ENCODE measurements at regions not wholly inside any gene's neighbourhood (a gene's known extent, or its start where the extent isn't known, plus 50 kb on each side); places are given as distances from the start of the nearest gene placed in this dataset.

GRCh38 chr6:150670311-150670710 lies 70.6 kb downstream of the PLEKHG1 start:
- TF ChIP-seq BRCA1 (CRISPR knock-in tag; IDR thresholded peaks at IDR 0.05) (no peak), NFATC3 (CRISPR knock-in tag; IDR thresholded peaks at IDR 0.05) (no peak), STAG1 (CRISPR knock-in tag; IDR thresholded peaks at IDR 0.05) (no peak), CEBPG (CRISPR knock-in tag; IDR thresholded peaks at IDR 0.05) (no peak), ZNF124 (CRISPR knock-in tag; IDR thresholded peaks at IDR 0.05) (no peak), ZNF138 (CRISPR knock-in tag; IDR thresholded peaks at IDR 0.05; ENCODE audit: low read depth) (no peak), RFX5 (IDR thresholded peaks at IDR 0.05; ENCODE audit: low read depth, low read length) (no peak), THAP7 (CRISPR knock-in tag; IDR thresholded peaks at IDR 0.05) (no peak), CTCF (CRISPR knock-in tag; IDR thresholded peaks at IDR 0.05) (no peak), REXO4 (CRISPR knock-in tag; IDR thresholded peaks at IDR 0.05; ENCODE audit: borderline replicate concordance) (no peak), KLF15 (CRISPR knock-in tag; IDR thresholded peaks at IDR 0.05; ENCODE audit: borderline replicate concordance) (no peak), KDM3A (CRISPR knock-in tag; IDR thresholded peaks at IDR 0.05; ENCODE audit: low read depth) (no peak), DPF2 (CRISPR knock-in tag; IDR thresholded peaks at IDR 0.05; ENCODE audit: borderline replicate concordance, low read depth) (no peak)
- TF ChIP-seq, protein P1, sequence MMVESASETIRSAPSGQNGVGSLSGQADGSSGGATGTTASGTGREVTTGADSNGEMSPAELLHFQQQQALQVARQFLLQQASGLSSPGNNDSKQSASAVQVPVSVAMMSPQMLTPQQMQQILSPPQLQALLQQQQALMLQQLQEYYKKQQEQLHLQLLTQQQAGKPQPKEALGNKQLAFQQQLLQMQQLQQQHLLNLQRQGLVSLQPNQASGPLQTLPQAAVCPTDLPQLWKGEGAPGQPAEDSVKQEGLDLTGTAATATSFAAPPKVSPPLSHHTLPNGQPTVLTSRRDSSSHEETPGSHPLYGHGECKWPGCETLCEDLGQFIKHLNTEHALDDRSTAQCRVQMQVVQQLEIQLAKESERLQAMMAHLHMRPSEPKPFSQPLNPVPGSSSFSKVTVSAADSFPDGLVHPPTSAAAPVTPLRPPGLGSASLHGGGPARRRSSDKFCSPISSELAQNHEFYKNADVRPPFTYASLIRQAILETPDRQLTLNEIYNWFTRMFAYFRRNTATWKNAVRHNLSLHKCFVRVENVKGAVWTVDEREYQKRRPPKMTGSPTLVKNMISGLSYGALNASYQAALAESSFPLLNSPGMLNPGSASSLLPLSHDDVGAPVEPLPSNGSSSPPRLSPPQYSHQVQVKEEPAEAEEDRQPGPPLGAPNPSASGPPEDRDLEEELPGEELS (CRISPR knock-in tag; IDR thresholded peaks at IDR 0.05): no peak

All from HepG2 (cell line).